ENCODE measurements at regions not wholly inside any gene's neighbourhood (a gene's known extent, or its start where the extent isn't known, plus 50 kb on each side); places are given as distances from the start of the nearest gene placed in this dataset.

DNA sequence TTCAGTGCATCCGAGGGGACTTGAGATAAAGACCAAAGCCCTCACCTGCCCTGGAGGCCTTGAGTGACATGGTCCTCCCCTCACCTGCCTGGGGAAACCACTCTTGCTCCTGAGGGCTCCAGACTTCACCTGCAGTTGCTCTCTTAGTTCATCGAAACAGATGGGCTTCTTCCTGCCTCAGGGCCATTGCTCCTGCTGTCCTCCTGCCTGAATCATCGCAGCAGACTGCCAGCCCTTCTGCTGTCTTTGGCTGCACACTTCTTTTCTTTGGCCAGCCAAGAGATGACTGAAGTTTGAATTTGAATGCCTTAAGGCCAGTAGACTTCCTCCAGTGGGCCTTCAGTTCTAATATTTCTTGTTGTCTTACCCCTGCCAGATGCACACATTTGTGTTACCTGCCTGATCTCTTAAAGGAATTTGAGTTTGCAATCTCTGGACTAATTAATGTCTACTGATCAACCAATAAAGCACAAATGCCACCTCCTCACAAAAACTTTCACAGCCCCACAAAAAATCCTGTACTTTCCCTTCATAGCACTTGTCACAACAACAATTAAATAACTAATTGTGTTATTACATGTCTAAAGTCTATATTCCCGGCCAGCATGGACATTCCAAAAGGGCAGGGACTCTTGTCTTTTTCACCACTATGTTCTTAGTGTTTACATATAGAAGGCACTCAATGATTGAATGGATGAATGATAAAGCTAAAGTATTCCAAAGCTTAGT lies 56.7 kb upstream of the SGK1 start:
- peak; percentile 61 for DNase-seq

- no peak for DNase-seq
Observed at GRCh38 chr6:134373993-134374392, 56.1 kb upstream of the SGK1 start.

GRCh38 chr6:134373282-134373922 lies 55.5 kb upstream of the SGK1 start:
- DNase-seq, result peak; percentile 81

DNA sequence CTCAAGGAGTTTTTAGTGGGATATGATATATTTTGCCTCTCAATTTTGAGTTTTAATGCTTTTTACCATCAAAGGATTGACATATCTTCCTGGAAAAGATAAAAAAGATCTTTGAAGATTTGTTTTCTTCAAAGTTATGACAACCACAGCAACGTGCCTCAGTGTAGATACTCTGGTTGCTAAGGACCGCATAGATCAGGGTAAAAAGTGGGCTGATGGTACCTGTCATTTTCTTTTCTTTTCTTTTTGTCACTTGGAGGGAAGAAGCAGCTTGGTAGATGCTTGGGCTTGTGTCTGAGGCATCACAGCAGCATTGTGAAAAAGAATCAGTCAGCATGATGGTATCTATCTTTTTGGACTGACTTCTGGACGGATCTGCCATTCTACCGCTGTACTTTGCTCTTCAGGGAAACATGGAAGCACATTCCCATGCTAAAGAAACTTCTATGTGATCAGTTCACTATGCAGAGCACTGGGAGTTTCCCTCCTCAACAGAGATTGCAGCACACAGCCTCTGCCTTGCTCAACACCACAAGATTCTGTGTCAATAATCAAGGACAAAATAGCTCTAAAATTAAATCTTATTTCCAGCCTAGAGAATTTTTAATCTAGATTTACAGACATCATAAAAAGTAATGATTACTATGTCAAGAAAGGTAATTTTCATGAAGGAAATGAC lies 54.8 kb upstream of the SGK1 start:
- peak; percentile 32 for DNase-seq

GRCh38 chr6:134368670-134369069 lies 50.8 kb upstream of the SGK1 start:
- DNase-seq, result no peak

Data from EL (cell line).